HG02970 (cell line): ENCODE measurements at regions not wholly inside any gene's neighbourhood (a gene's known extent, or its start where the extent isn't known, plus 50 kb on each side); places are given as distances from the start of the nearest gene placed in this dataset.
"Not testable (repeated sequence)": the region's sequence is repeated elsewhere in the genome, so short reads cannot be mapped to it uniquely, and the experiment has no call there.

Experiments used
- ATAC-seq: cut with Tn5 transposase; IDR thresholded peaks from one replicate; pipeline ENCODE4 v1.9.1; 2021; ENCODE audit warnings: mild to moderate bottlenecking, moderate library complexity, moderate number of reproducible peaks; ENCODE audit not compliant: unreplicated experiment, low FRiP score

- not testable (repeated sequence) for ATAC-seq
Observed at GRCh38 chr15:95153201-95153600, 921.8 kb downstream of the MCTP2 start.

DNA sequence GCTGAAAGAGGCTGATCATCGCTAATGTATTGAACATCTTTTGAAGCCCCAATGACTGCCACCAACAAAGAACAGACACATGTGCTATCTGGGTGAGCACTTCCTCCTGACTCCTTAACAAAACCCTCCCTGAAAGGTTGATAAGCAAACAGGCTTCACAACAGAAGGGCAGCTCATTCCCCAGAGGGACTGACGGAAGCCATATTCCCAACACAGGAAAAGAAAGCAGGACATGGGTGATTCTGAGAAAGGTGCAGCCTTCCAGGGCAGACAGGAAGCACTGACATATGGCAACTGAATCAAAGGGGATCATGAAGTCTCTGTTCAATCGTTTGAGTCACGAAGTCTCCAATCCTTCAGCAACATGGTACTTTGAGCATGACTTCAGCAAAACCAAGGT lies 929.0 kb downstream of the MCTP2 start:
- ATAC-seq: no peak

- no peak for ATAC-seq
Observed at GRCh38 chr15:95162069-95162468, 930.7 kb downstream of the MCTP2 start.

GRCh38 chr15:95162531-95162930 lies 931.2 kb downstream of the MCTP2 start:
- ATAC-seq: no peak

GRCh38 chr15:95162967-95163531 lies 931.7 kb downstream of the MCTP2 start:
- no peak for ATAC-seq

DNA sequence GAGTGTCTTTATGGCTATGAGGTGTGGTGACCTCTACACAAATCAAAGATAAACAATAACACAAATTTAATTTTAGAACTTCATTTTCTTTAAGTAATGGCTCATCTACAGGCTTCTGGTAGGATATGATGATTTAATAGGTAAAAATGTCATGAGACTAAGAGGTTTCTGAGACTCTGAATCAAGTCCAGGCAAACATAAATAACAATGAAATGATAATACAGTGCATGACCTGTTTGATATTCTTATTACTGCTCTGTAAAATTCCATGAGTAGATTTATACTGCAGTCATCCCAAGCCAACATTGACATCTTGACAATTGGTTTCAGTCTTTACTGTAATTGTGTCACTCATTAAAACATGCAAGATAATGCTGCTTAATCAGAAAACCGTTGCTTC lies 936.8 kb downstream of the MCTP2 start:
- ATAC-seq: no peak

DNA sequence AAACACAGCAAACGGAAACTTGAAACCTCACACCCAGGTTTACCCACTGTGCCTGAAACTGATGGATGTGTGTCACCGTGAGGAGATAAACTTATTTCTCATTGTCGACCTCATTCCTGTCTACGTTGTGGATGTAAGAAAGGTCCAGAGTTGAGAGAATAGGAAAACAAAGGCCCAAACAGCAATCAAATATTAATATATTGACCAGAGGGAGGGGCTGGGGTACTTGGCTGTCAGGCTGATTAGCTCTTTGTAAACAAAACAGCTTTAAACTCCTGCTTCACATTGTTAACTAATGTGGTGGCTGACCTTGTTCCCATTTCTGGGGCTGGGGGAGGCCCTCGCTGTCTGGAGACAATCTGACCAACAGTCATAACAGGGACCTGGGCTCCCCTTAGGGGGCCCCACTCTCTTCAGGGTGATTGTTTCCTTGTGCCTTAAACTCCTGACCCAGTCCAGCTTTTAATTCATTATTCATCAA lies 937.6 kb downstream of the MCTP2 start:
- no peak for ATAC-seq

DNA sequence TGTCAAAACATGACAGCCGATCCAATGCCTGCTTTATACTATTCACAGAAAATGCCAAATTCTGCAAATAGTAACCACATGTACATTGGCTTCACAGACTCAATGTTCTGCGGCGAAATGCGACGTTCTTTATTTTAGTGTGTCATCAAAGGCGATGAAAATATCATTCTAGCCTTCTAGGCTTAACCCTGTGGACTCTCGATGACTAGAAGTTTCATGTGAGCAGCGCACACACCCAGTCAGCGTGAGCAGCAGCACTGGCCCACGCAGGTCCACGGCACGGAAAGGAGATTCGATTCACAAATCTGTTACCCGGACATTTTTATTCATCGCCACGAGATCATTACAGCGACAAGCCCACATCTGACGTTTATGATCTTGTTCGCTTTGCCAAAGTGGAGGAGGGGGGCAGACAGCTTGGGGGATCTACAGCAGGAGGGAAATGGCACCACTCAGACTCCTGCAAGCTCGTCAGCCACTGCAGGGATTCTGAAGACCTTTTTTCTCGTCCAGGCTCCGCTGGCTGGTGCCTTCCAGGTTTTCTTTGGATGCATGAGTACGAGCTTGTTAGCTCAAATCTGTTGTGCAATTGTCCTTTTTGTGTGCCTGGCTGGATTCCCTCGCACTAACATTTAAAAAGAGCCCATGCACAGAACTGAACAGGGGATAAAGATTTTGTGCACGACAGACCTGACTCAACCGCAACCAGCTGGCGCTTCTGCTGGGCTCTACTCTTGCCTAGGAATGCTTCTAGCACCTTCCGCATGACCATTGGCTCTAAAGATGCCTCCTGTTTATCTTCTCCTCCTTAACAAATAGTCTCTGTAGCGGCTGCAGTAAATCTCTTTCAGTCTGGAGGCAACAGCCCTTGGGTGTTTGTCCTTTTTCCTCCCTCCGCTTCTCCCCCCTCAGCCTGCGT lies 938.4 kb downstream of the MCTP2 start:
- ATAC-seq: no peak

DNA sequence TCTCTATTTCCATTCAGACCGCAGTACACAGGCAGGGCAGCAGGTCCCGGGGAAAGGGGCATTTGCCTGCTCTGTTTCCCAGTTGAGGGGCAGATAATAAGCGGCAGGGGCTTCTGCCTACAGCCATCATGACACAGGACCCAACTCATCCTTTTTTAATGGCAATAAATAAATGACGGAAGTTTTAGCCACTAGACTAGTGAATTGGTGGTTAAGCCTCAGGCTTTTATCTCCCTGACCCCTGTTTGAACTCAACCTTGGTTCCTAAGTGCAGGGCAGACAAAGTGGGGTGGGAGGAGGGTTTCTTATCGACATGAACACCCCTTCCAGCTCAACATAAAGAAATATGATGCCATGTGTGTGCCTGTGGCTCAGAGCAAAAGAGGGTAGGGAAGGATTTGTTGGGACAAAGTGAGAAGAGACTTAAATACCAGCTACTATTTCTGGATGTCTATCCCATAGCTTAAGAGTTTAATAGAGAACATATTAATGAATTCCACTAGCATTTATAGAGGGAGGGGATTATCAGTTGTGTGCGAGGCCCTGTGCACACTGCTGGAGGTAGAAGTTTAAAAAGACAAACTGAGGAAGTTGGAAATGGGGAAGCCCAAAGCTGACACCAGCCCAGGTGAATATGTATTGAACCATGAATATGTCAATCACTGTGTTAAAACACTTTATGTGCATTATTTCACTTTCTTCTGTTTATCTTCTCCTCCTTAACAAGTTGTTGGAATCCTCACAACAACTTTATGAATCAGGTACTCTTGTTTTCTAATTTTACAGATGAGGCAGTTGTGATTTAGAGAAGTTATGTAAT lies 939.4 kb downstream of the MCTP2 start:
- no peak for ATAC-seq

GRCh38 chr15:95171564-95171963 lies 940.2 kb downstream of the MCTP2 start:
- ATAC-seq: no peak

DNA sequence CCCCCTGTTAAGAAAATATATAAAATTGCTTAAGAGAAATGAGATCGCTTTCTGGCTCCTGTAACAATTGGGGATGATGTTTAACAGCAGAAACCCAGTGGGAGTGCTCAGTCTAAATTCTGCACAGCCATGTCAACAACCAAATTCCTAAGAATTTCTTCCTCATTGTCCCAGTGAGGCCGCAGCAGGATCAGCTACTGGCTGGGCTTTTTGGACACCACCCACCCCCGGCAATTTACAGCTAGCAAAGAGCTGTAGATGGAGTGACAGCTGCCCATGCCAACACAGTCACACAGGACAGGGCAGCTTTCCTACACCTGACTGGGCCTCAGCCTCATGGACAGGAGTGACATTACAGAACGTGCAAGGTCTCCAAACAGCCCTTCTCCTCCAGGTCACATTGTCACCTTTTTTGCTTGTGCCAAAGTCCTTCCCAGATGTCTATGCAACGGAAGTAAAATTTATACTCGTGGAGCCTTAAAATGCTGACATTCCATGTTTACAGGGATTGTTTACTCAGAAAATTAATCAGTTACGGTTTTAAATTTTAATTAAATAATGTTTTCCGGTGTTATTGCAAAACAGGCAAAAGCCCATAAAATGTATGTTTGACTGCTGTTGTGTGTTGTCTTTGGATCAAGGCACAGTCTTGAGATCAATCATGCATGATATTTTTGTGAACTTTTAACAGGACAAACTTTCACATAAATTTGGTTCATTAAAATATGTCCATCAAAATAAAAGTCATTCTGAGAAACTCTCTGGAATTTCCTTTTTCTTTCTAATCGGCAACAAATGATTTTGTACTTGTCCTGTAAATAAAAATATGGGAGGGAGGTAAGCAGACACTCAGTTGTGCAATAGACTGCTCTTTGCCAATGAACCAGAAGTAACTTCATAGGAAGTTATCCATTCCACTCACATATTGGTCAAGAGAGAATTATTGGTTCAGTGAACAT lies 943.2 kb downstream of the MCTP2 start:
- ATAC-seq: no peak

GRCh38 chr15:95175914-95176658 lies 944.7 kb downstream of the MCTP2 start:
- ATAC-seq: no peak

DNA sequence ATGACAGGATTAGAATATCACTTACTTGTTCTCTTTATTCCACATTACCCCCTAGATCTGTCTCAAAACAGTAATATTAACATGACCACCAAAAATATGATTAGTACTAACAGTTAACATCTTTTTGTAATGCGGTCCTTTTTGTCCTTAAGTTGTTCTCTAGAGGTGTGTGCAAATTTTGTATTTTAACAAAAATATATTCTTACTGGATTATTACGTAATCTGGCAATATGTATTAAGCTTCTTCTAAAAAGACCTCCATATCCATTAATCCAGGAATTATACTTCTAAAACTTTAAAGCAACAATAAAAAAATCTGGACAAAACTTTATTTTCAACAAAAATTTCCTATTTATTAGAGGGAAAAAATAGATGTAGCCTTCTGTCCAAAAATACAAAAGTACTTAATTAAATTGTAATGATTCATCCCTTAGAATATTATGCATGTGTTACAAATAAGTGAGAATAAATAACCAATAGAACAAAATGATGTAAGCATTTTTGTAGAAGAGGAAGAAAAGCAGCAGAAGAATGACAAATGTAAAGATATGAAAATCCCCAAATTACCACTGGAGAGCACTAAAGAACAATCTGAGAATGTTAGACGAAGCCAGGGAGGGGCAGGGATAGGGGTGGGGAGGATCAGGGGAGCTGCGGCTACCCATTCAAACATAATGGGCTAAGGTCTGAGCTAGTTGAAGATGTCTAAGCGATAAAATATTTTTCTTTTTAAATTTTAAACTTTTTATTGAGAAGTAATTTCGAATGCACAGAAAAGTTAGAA lies 945.6 kb downstream of the MCTP2 start:
- no peak for ATAC-seq

DNA sequence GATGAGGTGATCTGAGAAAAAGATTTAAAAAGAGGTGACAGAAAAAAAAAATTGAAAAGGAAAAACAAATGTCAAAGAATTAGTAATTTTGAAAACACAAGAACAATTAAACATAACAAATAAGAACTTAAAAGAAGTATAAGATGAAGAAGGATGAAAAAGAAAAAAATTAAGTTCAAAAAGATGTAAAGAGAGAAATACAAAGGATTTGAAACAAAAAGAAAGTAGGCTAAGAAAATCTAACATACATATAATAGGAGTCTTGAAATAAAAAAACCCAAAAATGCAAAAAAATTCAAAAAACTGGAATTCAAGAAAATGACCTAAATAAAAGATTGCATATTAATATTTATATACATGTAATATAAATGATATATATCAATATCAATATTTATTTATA lies 949.2 kb downstream of the MCTP2 start:
- ATAC-seq: no peak

DNA sequence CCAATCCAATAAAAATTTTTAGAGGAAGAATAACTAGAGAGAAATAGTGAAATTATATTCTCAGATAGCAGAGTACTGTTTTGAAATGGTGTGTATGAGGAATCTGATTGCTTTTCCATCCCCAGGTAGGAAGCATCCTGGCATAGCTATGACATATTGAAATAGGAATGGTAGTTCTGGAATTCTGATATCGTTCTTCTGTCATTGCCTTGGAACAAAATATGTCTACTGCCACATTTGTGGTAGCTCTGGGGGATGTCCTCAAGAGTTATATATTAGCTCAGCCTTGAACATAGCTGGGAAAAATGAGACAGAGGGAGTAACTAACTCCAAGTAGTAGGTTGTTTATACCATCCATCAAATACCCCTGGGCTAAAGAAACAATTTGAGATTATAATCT lies 950.7 kb downstream of the MCTP2 start:
- no peak for ATAC-seq

DNA sequence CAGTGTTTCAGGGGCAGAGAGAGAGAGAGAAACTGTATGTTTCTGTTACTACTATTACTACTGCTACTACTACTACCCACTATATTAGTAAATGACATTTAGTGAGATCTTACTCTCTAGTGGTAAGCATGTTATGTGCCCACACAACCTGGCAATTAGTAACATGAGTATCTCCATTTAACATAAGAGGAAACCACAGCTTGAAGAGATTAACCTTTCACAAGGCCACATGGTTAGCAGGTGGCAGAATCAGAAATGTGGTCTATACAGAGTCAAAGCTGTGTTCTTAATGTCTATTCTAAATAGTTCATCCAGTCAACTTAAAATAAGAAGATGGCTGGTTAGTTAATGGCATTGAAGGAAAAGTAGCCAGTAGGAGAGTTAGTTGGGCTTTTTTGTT lies 961.6 kb downstream of the MCTP2 start:
- ATAC-seq: no peak

GRCh38 chr15:95194746-95195145 lies 963.4 kb downstream of the MCTP2 start:
- no peak for ATAC-seq

- no peak for ATAC-seq
Observed at GRCh38 chr15:95196176-95196915, 965.0 kb downstream of the MCTP2 start.
